GM12878 (cell line): ENCODE measurements at regions not wholly inside any gene's neighbourhood (a gene's known extent, or its start where the extent isn't known, plus 50 kb on each side); places are given as distances from the start of the nearest gene placed in this dataset.

Experiments
- ATAC-seq: fragments of 200-7000 bp; cut with Tn5 transposase; 3 replicates; pipeline ENCODE4 v1.9.1; 2020; ENCODE audit warnings: mild to moderate bottlenecking, moderate library complexity
- BruUV-seq: library from RNA; stranded (reverse); fragments of 400-500 nt; replicated peaks from 2 replicates; lab custom pipeline; 2021; lab: Mats Ljungman, UMichigan
- CTCF ChIA-PET: fragments of 300-600 bp; sonication (Branson Sonifier 250); formaldehyde crosslinking; extraction: SDS; loops from one replicate; lab custom pipeline; 2021; ENCODE audit warnings: inconsistent platforms; lab: Yijun Ruan, JAX
- POLR2A ChIA-PET: fragments of 350-600 bp; formaldehyde crosslinking; extraction: SDS; loops from one replicate; lab custom pipeline; 2021; ENCODE audit warnings: inconsistent platforms; lab: Charles Lee
- RAD21 ChIA-PET: fragments of 300-600 bp; sonication (Branson Sonifier 250); formaldehyde crosslinking; loops from one replicate; lab custom pipeline; 2023; ENCODE audit warnings: antibody characterized with exemption; ENCODE audit not compliant: unreplicated experiment; lab: Charles Lee
- SMC1A ChIA-PET: fragments of 300-600 bp; sonication (Branson Sonifier 250); formaldehyde crosslinking; loops from one replicate; lab custom pipeline; 2023; ENCODE audit not compliant: unreplicated experiment, uncharacterized antibody; lab: Charles Lee
- DNase-seq: peaks from one replicate; pipeline ENCODE4 v3.0.0-alpha.2; 2011; ENCODE audit warnings: low read depth, low spot score
- FAIRE-seq: peaks from 3 replicates; lab custom pipeline; 2011; peaks lifted over from hg19 to GRCh38; lab: Jason Lieb, UNC
- H2AFZ ChIP-seq: 2 replicates; pipeline ENCODE4 v1.6.0; 2011; ENCODE audit warnings: low read depth, low read length, control low read depth; ENCODE audit not compliant: control insufficient read depth
- H3K27ac ChIP-seq: 2 replicates; pipeline ENCODE4 v1.5.1; 2011; ENCODE audit warnings: control low read depth; ENCODE audit not compliant: control insufficient read depth, insufficient read depth
- H3K27me3 ChIP-seq, 2 experiments: replicated peaks in 1 of 2; 2 replicates each; pipeline versions ENCODE4 v1.6.0 to v1.6.1; 2011; ENCODE audit warnings: low read length in 1 of 2; ENCODE audit not compliant: control insufficient read depth in 2 of 2, insufficient read depth in 2 of 2
- H3K36me3 ChIP-seq, 2 experiments: 2 replicates each; pipeline ENCODE4 v1.5.1; 2011; ENCODE audit warnings: low read length in 1 of 2; ENCODE audit not compliant: control insufficient read depth in 2 of 2, insufficient read depth in 2 of 2
- H3K4me1 ChIP-seq: 2 replicates; pipeline ENCODE4 v1.6.1; 2011; ENCODE audit warnings: mild to moderate bottlenecking, low read length, moderate library complexity, mixed read lengths; ENCODE audit not compliant: control insufficient read depth, insufficient read depth
- H3K4me2 ChIP-seq: 2 replicates; pipeline ENCODE4 v1.6.0; 2011; ENCODE audit warnings: control low read depth; ENCODE audit not compliant: control insufficient read depth, insufficient read depth
- H3K4me3 ChIP-seq: fragments of 200-600 bp; sonication (generic); 2 replicates; pipeline ENCODE4 v1.5.1; 2016
- H3K79me2 ChIP-seq: 2 replicates; pipeline ENCODE4 v1.6.0; 2011; ENCODE audit warnings: low read length; ENCODE audit not compliant: control insufficient read depth, insufficient read depth
- H3K9ac ChIP-seq: 2 replicates; pipeline ENCODE4 v1.8.0; 2011; ENCODE audit warnings: low read length, control low read depth, mixed read lengths; ENCODE audit not compliant: control insufficient read depth, insufficient read depth
- H3K9me3 ChIP-seq: replicated peaks from 3 replicates; pipeline ENCODE4 v1.5.1; 2011; ENCODE audit warnings: mild to moderate bottlenecking, low read length; ENCODE audit not compliant: control insufficient read depth, insufficient read depth
- H4K20me1 ChIP-seq: 2 replicates; pipeline ENCODE4 v1.6.0; 2011; ENCODE audit not compliant: control insufficient read depth, insufficient read depth
- BMI1 ChIP-seq: fragments of 450-650 bp; IDR thresholded peaks from 2 replicates; pipeline ENCODE4 v1.6.1; 2016; ENCODE audit warnings: mild to moderate bottlenecking, moderate library complexity, borderline replicate concordance
- BRCA1 ChIP-seq: IDR thresholded peaks from 2 replicates; pipeline ENCODE4 v1.6.1; 2011; ENCODE audit warnings: low read depth, low read length, improper control_type of control experiment
- CBFB ChIP-seq: IDR thresholded peaks from 2 replicates; pipeline ENCODE4 v1.6.1; 2016; ENCODE audit warnings: antibody characterized with exemption, low read depth
- CHD1 ChIP-seq: IDR thresholded peaks from 2 replicates; pipeline ENCODE4 v1.6.1; 2012; ENCODE audit warnings: low read depth, low read length, improper control_type of control experiment
- POLR2AphosphoS2 ChIP-seq: IDR thresholded peaks from 2 replicates; pipeline ENCODE4 v1.6.1; 2011; ENCODE audit warnings: low read depth, mild to moderate bottlenecking, low read length, improper control_type of control experiment, moderate library complexity
- RCOR1 ChIP-seq: conservative IDR thresholded peaks from 2 replicates; pipeline ENCODE4 v1.6.1; 2012; ENCODE audit warnings: low read depth, low read length, improper control_type of control experiment
- TCF3 ChIP-seq: IDR thresholded peaks from 2 replicates; pipeline ENCODE4 v1.6.1; 2012; ENCODE audit warnings: low read depth, mild to moderate bottlenecking, low read length, borderline replicate concordance; ENCODE audit not compliant: insufficient read depth
- ZNF24 ChIP-seq: fragments of 450-650 bp; IDR thresholded peaks from 2 replicates; pipeline ENCODE4 v1.6.1; 2017; ENCODE audit warnings: antibody characterized with exemption, mild to moderate bottlenecking
- WGBS: methylation state at CpG from one replicate; pipeline ENCODE4 v1.1.6; 2016; ENCODE audit warnings: low lambda C conversion rate; ENCODE audit not compliant: insufficient replicate concordance, insufficient coverage; ENCODE audit errors: missing lambda C conversion rate; 5-methylcytosine and 5-hydroxymethylcytosine counted together
- in situ Hi-C: fragments of 300-500 bp; cut with MboI; formaldehyde crosslinking; loops from 9 replicates; pipeline ENCODE4 v1.14.3; 2018; ENCODE audit warnings: mixed read lengths
- intact Hi-C: fragments of 100-400 bp; cut with micrococcal nuclease; formaldehyde crosslinking; loops from one replicate; pipeline ENCODE4 v1.14.2; 2022; ENCODE audit not compliant: unreplicated experiment
- TF ChIP-seq, protein P1 (sequence below): IDR thresholded peaks from 2 replicates; pipeline ENCODE4 v1.6.1; 2012; ENCODE audit warnings: low read depth, low read length, improper control_type of control experiment
- TF ChIP-seq, protein P2 (sequence below): fragments of 450-650 bp; conservative IDR thresholded peaks from 2 replicates; pipeline ENCODE4 v1.6.1; 2017; ENCODE audit warnings: mild to moderate bottlenecking, moderate library complexity

- intact Hi-C loops: no loop called here
- 28% methylated on average over 1 of the region's 1 CpG for WGBS
Observed at GRCh38 chr11:23673366-23673765, 813.1 kb upstream of the CCDC179 start.

More at GRCh38 chr11:23673366-23673765, 813.1 kb upstream of the CCDC179 start:
- no peak for FAIRE-seq
- in situ Hi-C loops: no loop called here
- H3K4me2 ChIP-seq: no peak overlapping the region
- no peak overlapping the region for H3K27ac ChIP-seq
- no peaks in the 10 kb centered on the region for H3K9me3 ChIP-seq
- no peak for DNase-seq
- H3K4me3 ChIP-seq: no peak overlapping the region
- ChIA-PET POLR2A (no interaction called here), SMC1A (no interaction called here), CTCF (no interaction called here), RAD21 (no interaction called here)
- H3K36me3 ChIP-seq: no peaks in the 10 kb centered on the region
- no peak overlapping the region for H2AFZ ChIP-seq
- ATAC-seq: no peak
- no peaks in the 10 kb centered on the region for H3K79me2 ChIP-seq
- H4K20me1 ChIP-seq: no peaks in the 10 kb centered on the region
- H3K4me1 ChIP-seq: no peaks in the 10 kb centered on the region
- H3K9ac ChIP-seq: no peak overlapping the region
- no peaks in the 10 kb centered on the region for H3K27me3 ChIP-seq
- BruUV-seq: no TSS peak
- TF ChIP-seq, protein P1, sequence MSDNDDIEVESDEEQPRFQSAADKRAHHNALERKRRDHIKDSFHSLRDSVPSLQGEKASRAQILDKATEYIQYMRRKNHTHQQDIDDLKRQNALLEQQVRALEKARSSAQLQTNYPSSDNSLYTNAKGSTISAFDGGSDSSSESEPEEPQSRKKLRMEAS: no peak
- TF ChIP-seq CBFB: no peak
- no peak for TF ChIP-seq RCOR1
- TF ChIP-seq ZNF24: no peak
- TF ChIP-seq, protein P2, sequence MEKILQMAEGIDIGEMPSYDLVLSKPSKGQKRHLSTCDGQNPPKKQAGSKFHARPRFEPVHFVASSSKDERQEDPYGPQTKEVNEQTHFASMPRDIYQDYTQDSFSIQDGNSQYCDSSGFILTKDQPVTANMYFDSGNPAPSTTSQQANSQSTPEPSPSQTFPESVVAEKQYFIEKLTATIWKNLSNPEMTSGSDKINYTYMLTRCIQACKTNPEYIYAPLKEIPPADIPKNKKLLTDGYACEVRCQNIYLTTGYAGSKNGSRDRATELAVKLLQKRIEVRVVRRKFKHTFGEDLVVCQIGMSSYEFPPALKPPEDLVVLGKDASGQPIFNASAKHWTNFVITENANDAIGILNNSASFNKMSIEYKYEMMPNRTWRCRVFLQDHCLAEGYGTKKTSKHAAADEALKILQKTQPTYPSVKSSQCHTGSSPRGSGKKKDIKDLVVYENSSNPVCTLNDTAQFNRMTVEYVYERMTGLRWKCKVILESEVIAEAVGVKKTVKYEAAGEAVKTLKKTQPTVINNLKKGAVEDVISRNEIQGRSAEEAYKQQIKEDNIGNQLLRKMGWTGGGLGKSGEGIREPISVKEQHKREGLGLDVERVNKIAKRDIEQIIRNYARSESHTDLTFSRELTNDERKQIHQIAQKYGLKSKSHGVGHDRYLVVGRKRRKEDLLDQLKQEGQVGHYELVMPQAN: no peak
- TF ChIP-seq BMI1: no peak
- TF ChIP-seq BRCA1: no peak
- TF ChIP-seq POLR2AphosphoS2: no peak
- TF ChIP-seq TCF3: no peak
- TF ChIP-seq CHD1: no peak
